GM13977 (cell line): ENCODE measurements at regions not wholly inside any gene's neighbourhood (a gene's known extent, or its start where the extent isn't known, plus 50 kb on each side); places are given as distances from the start of the nearest gene placed in this dataset.

Source experiments
- DNase-seq: peaks from one replicate; pipeline ENCODE4 v3.0.0; 2012; ENCODE audit warnings: low spot score
- CTCF ChIP-seq: IDR thresholded peaks from 2 replicates; pipeline ENCODE4 v1.5.1; 2012; ENCODE audit warnings: mild to moderate bottlenecking, control low read depth; ENCODE audit not compliant: insufficient read depth; ENCODE audit errors: extremely low read depth, missing control alignments
- in situ Hi-C: fragments of 300-500 bp; cut with MboI; formaldehyde crosslinking; loops from one replicate; pipeline ENCODE4 v1.12.0; 2022; ENCODE audit warnings: low sequenced_read_pairs, low pct_unique_long_range_greater_than_20kb, mixed read lengths, inconsistent platforms; ENCODE audit not compliant: unreplicated experiment

- in situ Hi-C loops = no loop called here
- DNase-seq = no peak
- TF ChIP-seq CTCF = no peak
Observed at GRCh38 chr6:15929685-15930084, 199.2 kb upstream of the MYLIP start.

- in situ Hi-C loops = no loop called here
- no peak for DNase-seq
- no peak for TF ChIP-seq CTCF
Observed at GRCh38 chr6:15927531-15928225, 201.2 kb upstream of the MYLIP start.

- no peak for DNase-seq
- in situ Hi-C loops = no loop called here
Observed at GRCh38 chr6:15926256-15926655, 202.6 kb upstream of the MYLIP start.

GRCh38 chr6:15924893-15925292 lies 204.0 kb upstream of the MYLIP start:
- TF ChIP-seq CTCF = no peak
- no peak for DNase-seq
- in situ Hi-C loops = no loop called here

More at GRCh38 chr6:15926256-15926655, 202.6 kb upstream of the MYLIP start:
- no peak for TF ChIP-seq CTCF

- no peak for TF ChIP-seq CTCF
- DNase-seq = no peak
- in situ Hi-C loops = no loop called here
Observed at GRCh38 chr6:15922510-15923250, 206.2 kb upstream of the MYLIP start.

- no peak for DNase-seq
- in situ Hi-C loops = no loop called here
- no peak for TF ChIP-seq CTCF
Observed at GRCh38 chr6:15921243-15921642, 207.6 kb upstream of the MYLIP start.
